H1 (cell line): ENCODE measurements at regions not wholly inside any gene's neighbourhood (a gene's known extent, or its start where the extent isn't known, plus 50 kb on each side); places are given as distances from the start of the nearest gene placed in this dataset.

Experiments
- CTCF ChIA-PET: fragments of 300-600 bp; sonication (Branson Sonifier 250); formaldehyde crosslinking; loops from one replicate; lab custom pipeline; 2021; ENCODE audit not compliant: partially characterized antibody; lab: Charles Lee
- POLR2A ChIA-PET: fragments of 300-600 bp; sonication (Branson Sonifier 250); formaldehyde crosslinking; loops from one replicate; lab custom pipeline; 2021; ENCODE audit warnings: inconsistent platforms; ENCODE audit not compliant: partially characterized antibody; lab: Charles Lee
- DNase-seq, 2 experiments: peaks; one replicate each; pipeline versions ENCODE4 v3.0.0 to v3.0.0-alpha.2; 2010 to 2022; ENCODE audit warnings: low spot score in 2 of 2, low read depth in 1 of 2, mixed read lengths in 1 of 2
- FAIRE-seq: peaks from 2 replicates; lab custom pipeline; 2011; peaks lifted over from hg19 to GRCh38; lab: Jason Lieb, UNC
- H2AFZ ChIP-seq: 2 replicates; pipeline ENCODE4 v1.8.1; 2012; ENCODE audit warnings: low read length, inconsistent platforms
- H2AK5ac ChIP-seq: 2 replicates; pipeline ENCODE4 v1.6.1; 2013; ENCODE audit warnings: low read depth, low read length
- H2BK120ac ChIP-seq: replicated peaks from 2 replicates; pipeline ENCODE3; 2013; ENCODE audit warnings: low read depth, low read length, inconsistent platforms
- H2BK12ac ChIP-seq: 2 replicates; pipeline ENCODE4 v1.6.1; 2013; ENCODE audit warnings: low read depth, low read length
- H2BK15ac ChIP-seq: 2 replicates; pipeline ENCODE4 v1.6.1; 2013; ENCODE audit warnings: low read length
- H2BK20ac ChIP-seq: 2 replicates; pipeline ENCODE4 v1.6.1; 2013; ENCODE audit warnings: low read length
- H2BK5ac ChIP-seq: 2 replicates; pipeline ENCODE4 v1.6.1; 2013; ENCODE audit warnings: low read depth, low read length
- H3K14ac ChIP-seq: 2 replicates; pipeline ENCODE4 v1.6.1; 2013; ENCODE audit warnings: inconsistent platforms; ENCODE audit not compliant: insufficient read length
- H3K18ac ChIP-seq: 2 replicates; pipeline ENCODE4 v1.6.1; 2013; ENCODE audit warnings: low read length; ENCODE audit errors: extremely low read depth
- H3K23ac ChIP-seq: 2 replicates; pipeline ENCODE4 v1.6.1; 2013; ENCODE audit warnings: inconsistent platforms; ENCODE audit not compliant: insufficient read length
- H3K23me2 ChIP-seq: 2 replicates; pipeline ENCODE4 v1.6.1; 2013; ENCODE audit warnings: low read depth, low read length
- H3K27ac ChIP-seq: 2 replicates; pipeline ENCODE4 v1.6.1; 2011; ENCODE audit warnings: low read depth, low read length, inconsistent platforms
- H3K27me3 ChIP-seq, 4 experiments: replicated peaks in 1 of 4; 1 replicate in 1 of 4; 2 replicates in 3 of 4; pipeline versions ENCODE4 v1.6.1 to v1.8.1; 2011 to 2013; ENCODE audit warnings: low read length in 3 of 4, mild to moderate bottlenecking in 3 of 4, inconsistent platforms in 2 of 4, mixed read lengths in 2 of 4, moderate library complexity in 1 of 4; ENCODE audit not compliant: control insufficient read depth in 3 of 4, insufficient read depth in 3 of 4; ENCODE audit errors: extremely low read depth in 1 of 4
- H3K36me3 ChIP-seq, 4 experiments: 2 replicates each; pipeline versions ENCODE4 v1.6.1 to v1.8.1; 2011 to 2013; ENCODE audit warnings: mild to moderate bottlenecking in 4 of 4, low read length in 3 of 4, moderate library complexity in 2 of 4, control low read depth in 1 of 4, inconsistent platforms in 1 of 4; ENCODE audit not compliant: insufficient read depth in 4 of 4, control insufficient read depth in 2 of 4
- H3K4ac ChIP-seq: replicated peaks from 2 replicates; pipeline ENCODE3; 2013; ENCODE audit warnings: low read length, low read depth, mixed read lengths, inconsistent platforms; ENCODE audit not compliant: insufficient read length
- H3K4me1 ChIP-seq, 4 experiments: replicated peaks in 1 of 4; 1 replicate in 1 of 4; 2 replicates in 3 of 4; pipeline versions ENCODE4 v1.6.1 to v1.8.1; 2011 to 2013; ENCODE audit warnings: low read length in 3 of 4, inconsistent platforms in 2 of 4, mixed read lengths in 1 of 4; ENCODE audit not compliant: insufficient read depth in 4 of 4, control insufficient read depth in 3 of 4
- H3K4me2 ChIP-seq, 2 experiments: 2 replicates each; pipeline versions ENCODE4 v1.6.1 to v1.8.1; 2011 to 2013; ENCODE audit warnings: low read depth in 2 of 2, low read length in 2 of 2, control low read depth in 1 of 2, inconsistent platforms in 1 of 2, mild to moderate bottlenecking in 1 of 2; ENCODE audit not compliant: insufficient read depth in 1 of 2
- H3K4me3 ChIP-seq, 4 experiments: fragments of 200-600, 300-600 bp in 1 of 4; sonication (generic), shearing (Covaris generic), sonication (Bioruptor Twin) in 1 of 4; 2 replicates each; pipeline versions ENCODE4 v1.5.1 to v1.8.1; 2011 to 2016; ENCODE audit warnings: low read length in 4 of 4, low read depth in 3 of 4, control low read depth in 2 of 4, inconsistent platforms in 2 of 4, mild to moderate bottlenecking in 2 of 4, mixed read lengths in 1 of 4, moderate library complexity in 1 of 4; ENCODE audit not compliant: insufficient read depth in 2 of 4; ENCODE audit errors: extremely low read depth in 1 of 4
- H3K56ac ChIP-seq: replicated peaks from 2 replicates; pipeline ENCODE3; 2013; ENCODE audit warnings: low read depth, mild to moderate bottlenecking, mixed read lengths, low read length, inconsistent platforms; ENCODE audit not compliant: insufficient read length
- H3K79me1 ChIP-seq: 2 replicates; pipeline ENCODE4 v1.6.1; 2013; ENCODE audit warnings: low read depth, low read length, control low read depth
- H3K79me2 ChIP-seq, 2 experiments: 2 replicates each; pipeline versions ENCODE4 v1.6.1 to v1.8.1; 2012 to 2013; ENCODE audit warnings: low read length in 2 of 2, mild to moderate bottlenecking in 2 of 2, inconsistent platforms in 1 of 2; ENCODE audit not compliant: insufficient read depth in 2 of 2, control insufficient read depth in 1 of 2
- H3K9ac ChIP-seq, 4 experiments: replicated peaks in 1 of 4; 1 replicate in 1 of 4; 2 replicates in 3 of 4; pipeline versions ENCODE4 v1.6.1 to v1.8.1; 2011 to 2013; ENCODE audit warnings: low read depth in 3 of 4, low read length in 3 of 4, control low read depth in 2 of 4, mild to moderate bottlenecking in 2 of 4, moderate library complexity in 2 of 4, inconsistent platforms in 1 of 4; ENCODE audit errors: extremely low read depth in 1 of 4
- H3K9me3 ChIP-seq, 2 experiments: 2 replicates each; pipeline versions ENCODE4 v1.6.1 to v1.8.1; 2012 to 2013; ENCODE audit warnings: mild to moderate bottlenecking in 2 of 2, moderate library complexity in 2 of 2, control low read depth in 1 of 2, inconsistent platforms in 1 of 2, low read depth in 1 of 2, low read length in 1 of 2, mixed read lengths in 1 of 2; ENCODE audit not compliant: insufficient read depth in 2 of 2
- H4K20me1 ChIP-seq, 2 experiments: replicated peaks in 1 of 2; 2 replicates each; pipeline versions ENCODE3 to v1.8.1; 2011 to 2013; ENCODE audit warnings: inconsistent platforms in 2 of 2, low read length in 2 of 2, mild to moderate bottlenecking in 1 of 2; ENCODE audit not compliant: insufficient read depth in 2 of 2, control insufficient read depth in 1 of 2
- H4K5ac ChIP-seq: 2 replicates; pipeline ENCODE4 v1.6.1; 2013; ENCODE audit warnings: low read length, low read depth, mixed read lengths, inconsistent platforms; ENCODE audit not compliant: insufficient read length
- H4K8ac ChIP-seq: 2 replicates; pipeline ENCODE4 v1.8.0; 2013; ENCODE audit warnings: mild to moderate bottlenecking, moderate library complexity, low read length, inconsistent platforms; ENCODE audit not compliant: insufficient read depth; ENCODE audit errors: extremely low read depth
- H4K91ac ChIP-seq: replicated peaks from 2 replicates; pipeline ENCODE3; 2013; ENCODE audit warnings: low read length, mixed read lengths, inconsistent platforms; ENCODE audit not compliant: insufficient read length
- CEBPB ChIP-seq: IDR thresholded peaks from 2 replicates; pipeline ENCODE4 v1.6.1; 2012; ENCODE audit warnings: low read depth, low read length
- CTBP2 ChIP-seq: IDR thresholded peaks from 2 replicates; pipeline ENCODE4 v1.7.0; 2011; ENCODE audit warnings: borderline replicate concordance, mild to moderate bottlenecking, moderate library complexity, mixed read lengths, low read length; ENCODE audit not compliant: insufficient read depth, insufficient read length
- EP300 ChIP-seq, 2 experiments: IDR thresholded peaks; 1 replicate in 1 of 2; 2 replicates in 1 of 2; pipeline ENCODE4 v1.6.1; 2011 to 2012; ENCODE audit warnings: low read depth in 2 of 2, low read length in 2 of 2, mild to moderate bottlenecking in 2 of 2, borderline replicate concordance in 1 of 2, inconsistent platforms in 1 of 2, moderate library complexity in 1 of 2
- GTF2F1 ChIP-seq: IDR thresholded peaks from 2 replicates; pipeline ENCODE4 v1.6.1; 2012; ENCODE audit warnings: low read depth, low read length, improper control_type of control experiment, borderline replicate concordance
- NRF1 ChIP-seq: IDR thresholded peaks from 2 replicates; pipeline ENCODE4 v1.6.1; 2011; ENCODE audit warnings: mild to moderate bottlenecking, low read depth, low read length, improper control_type of control experiment
- POLR2A ChIP-seq, 2 experiments: IDR thresholded peaks; 1 replicate in 1 of 2; 2 replicates in 1 of 2; pipeline ENCODE4 v1.6.1; 2011; ENCODE audit warnings: low read depth in 2 of 2, low read length in 2 of 2, mild to moderate bottlenecking in 2 of 2; ENCODE audit errors: control extremely low read depth in 1 of 2
- POLR2AphosphoS5 ChIP-seq: IDR thresholded peaks from 2 replicates; pipeline ENCODE4 v1.6.1; 2011; ENCODE audit warnings: low read depth, low read length
- RBBP5 ChIP-seq: IDR thresholded peaks from 2 replicates; pipeline ENCODE4 v1.7.1; 2012; ENCODE audit warnings: low read depth, mild to moderate bottlenecking, inconsistent platforms, low read length, moderate library complexity, borderline replicate concordance
- RFX5 ChIP-seq: IDR thresholded peaks from 2 replicates; pipeline ENCODE4 v1.6.1; 2011; ENCODE audit warnings: low read depth, low read length, improper control_type of control experiment, borderline replicate concordance
- SIX5 ChIP-seq: IDR thresholded peaks from 2 replicates; pipeline ENCODE4 v1.6.1; 2011; ENCODE audit warnings: mild to moderate bottlenecking, low read depth, low read length
- SRF ChIP-seq: IDR thresholded peaks from 2 replicates; pipeline ENCODE4 v1.6.1; 2011; ENCODE audit warnings: mild to moderate bottlenecking, low read depth, low read length, moderate library complexity
- TAF1 ChIP-seq: IDR thresholded peaks from 2 replicates; pipeline ENCODE4 v1.6.1; 2011; ENCODE audit warnings: mild to moderate bottlenecking, low read depth, low read length
- TBP ChIP-seq: IDR thresholded peaks from 2 replicates; pipeline ENCODE4 v1.6.1; 2011; ENCODE audit warnings: low read depth, low read length, improper control_type of control experiment
- WGBS, 2 experiments: shearing (Covaris generic) in 1 of 2; methylation state at CpG; one replicate each; pipeline versions ENCODE4 v1.1.6 to v1.1.7; 2013 to 2015; ENCODE audit warnings: low lambda C conversion rate in 2 of 2, mixed read lengths in 2 of 2, inconsistent platforms in 1 of 2, low coverage in 1 of 2, missing lambda C conversion rate in 1 of 2; ENCODE audit not compliant: insufficient replicate concordance in 2 of 2, insufficient coverage in 1 of 2, insufficient read length in 1 of 2; ENCODE audit errors: extremely low coverage in 1 of 2, missing lambda C conversion rate in 1 of 2; 5-methylcytosine and 5-hydroxymethylcytosine counted together

- H3K79me2 ChIP-seq, result no peaks in the 10 kb centered on the region
- H2AK5ac ChIP-seq, result peak overlapping the region; percentile 82; the same call in 1 of the 2 replicates
- 0% methylated on average over 20 of the region's 20 CpGs; no CpG with 5 or more reads in 1 of the 2 experiments for WGBS, 2 experiments
- peak overlapping the region; percentile 86 to 99 (median 95) for H3K9ac ChIP-seq
- peak; percentile 45 for FAIRE-seq
- peak overlapping the region; percentile 81; the same call in 1 of the 2 replicates for H4K8ac ChIP-seq
- peak overlapping the region; percentile 44 for H3K56ac ChIP-seq
- H3K14ac ChIP-seq, result peak overlapping the region; percentile 25
- peaks cover 0 to 12% (median 8%) of the 10 kb centered on the region in 4 experiments; a peak in 5 of 7 replicates for H3K4me1 ChIP-seq
- no peak overlapping the region for H2AFZ ChIP-seq
- ChIA-PET CTCF (interaction anchor here (0.7 to 3.0 kb wide), 7 partner anchors 9 to 368 kb away, joined by 3 to 13 read pairs (median 3); no protein-coding TSS in a partner anchor), POLR2A (interaction anchor here (1.0 to 40.4 kb wide), 49 partner anchors 10 to 1705 kb away, joined by 3 to 2731 read pairs (median 7); a partner anchor contains a TSS)
- no peaks in the 10 kb centered on the region for H3K36me3 ChIP-seq
- peak overlapping the region; percentile 85 for H4K5ac ChIP-seq
- no peak overlapping the region; the same call in 1 of the 2 replicates for H2BK20ac ChIP-seq
- H2BK5ac ChIP-seq, result peak overlapping the region; percentile 98
- H3K4me2 ChIP-seq, result peak overlapping the region; percentile 84 to 94
- H3K23me2 ChIP-seq, result peaks cover 10% of the 10 kb centered on the region
- H3K79me1 ChIP-seq, result no peaks in the 10 kb centered on the region
- no peaks in the 10 kb centered on the region for H3K27me3 ChIP-seq
- peak overlapping the region; percentile 58 for H2BK120ac ChIP-seq
- H3K9me3 ChIP-seq, result no peaks in the 10 kb centered on the region
- H3K23ac ChIP-seq, result no peak overlapping the region
- no peak for DNase-seq
- peak overlapping the region; percentile 97; the same call in 1 of the 2 replicates for H2BK15ac ChIP-seq
- peak overlapping the region; percentile 86 to 96 (median 93) for H3K4me3 ChIP-seq
- peak overlapping the region; percentile 97 for H3K18ac ChIP-seq
- H3K27ac ChIP-seq, result peak overlapping the region; percentile 95
- peak overlapping the region; percentile 12 for H4K91ac ChIP-seq
- peak overlapping the region; percentile 99 for H2BK12ac ChIP-seq
- H3K4ac ChIP-seq, result peak overlapping the region; percentile 34
- peaks cover 0 to 2% of the 10 kb centered on the region in 2 experiments for H4K20me1 ChIP-seq
- 0 out of 2 replicates have a peak, but pooled peaks have one; percentile 29 for TF ChIP-seq RBBP5
- TF ChIP-seq CTBP2, result no peak
- TF ChIP-seq POLR2AphosphoS5, result 0 out of 2 replicates have a peak, but pooled peaks have one; percentile 86
- TF ChIP-seq TAF1, result peak; percentile 59
- no peak; a peak in 1 of 3 replicates for TF ChIP-seq POLR2A (IDR thresholded peaks at IDR 0.05; ENCODE audit: control extremely low read depth in 1 of 2, low read depth in 2 of 2, low read length in 2 of 2)
- no peak for TF ChIP-seq SIX5
- peak; percentile 62 for TF ChIP-seq TBP
- no peak for TF ChIP-seq GTF2F1
- no peak for TF ChIP-seq RFX5
- no peak for TF ChIP-seq NRF1
- TF ChIP-seq CEBPB, result no peak
- TF ChIP-seq SRF, result no peak
- no peak for TF ChIP-seq EP300 (IDR thresholded peaks at IDR 0.05; ENCODE audit: borderline replicate concordance in 1 of 2, low read depth in 2 of 2, low read length in 2 of 2)
Measured at GRCh38 chr6:26187981-26188635, 100.9 kb downstream of the HFE start.
